AG08396 (cell line): ENCODE measurements at regions not wholly inside any gene's neighbourhood (a gene's known extent, or its start where the extent isn't known, plus 50 kb on each side); places are given as distances from the start of the nearest gene placed in this dataset.
A peak's percentile ranks its signal among the peaks of the same experiment; 100 is the strongest.
"Not testable (repeated sequence)": the region's sequence is repeated elsewhere in the genome, so short reads cannot be mapped to it uniquely, and the experiment has no call there.

Experiments
- DNase-seq: peaks from one replicate; pipeline ENCODE4 v3.0.0; 2012; ENCODE audit warnings: low spot score, mixed read lengths

- DNase-seq: no peak
These were observed 77.6 kb upstream of the RTL6 start for GRCh38 chr22:44575381-44576268.

GRCh38 chr22:44574640-44575380 is 76.8 kb upstream of the RTL6 start:
- DNase-seq: no peak

- DNase-seq: peak; percentile 57
These were observed 76.1 kb upstream of the RTL6 start for GRCh38 chr22:44574057-44574639.

- DNase-seq: no peak
These were observed 75.4 kb upstream of the RTL6 start for GRCh38 chr22:44573451-44573850.

- DNase-seq: no peak
These were observed 74.6 kb upstream of the RTL6 start for GRCh38 chr22:44572414-44573207.

- no peak for DNase-seq
These were observed 73.8 kb upstream of the RTL6 start for GRCh38 chr22:44571566-44572413.

- no peak for DNase-seq
These were observed 72.7 kb upstream of the RTL6 start for GRCh38 chr22:44570476-44571445.

- DNase-seq: no peak
These were observed 71.5 kb upstream of the RTL6 start for GRCh38 chr22:44569561-44569991.

- no peak for DNase-seq
These were observed 69.9 kb upstream of the RTL6 start for GRCh38 chr22:44567846-44568493.

- not testable (repeated sequence) for DNase-seq
These were observed 69.4 kb upstream of the RTL6 start for GRCh38 chr22:44567378-44567841.

- DNase-seq: no peak
These were observed 68.9 kb upstream of the RTL6 start for GRCh38 chr22:44566911-44567310.

- not testable (repeated sequence) for DNase-seq
These were observed 64.6 kb upstream of the RTL6 start for GRCh38 chr22:44562651-44563050.

GRCh38 chr22:44561139-44561840 is 63.3 kb upstream of the RTL6 start:
- DNase-seq: no peak

- not testable (repeated sequence) for DNase-seq
These were observed 60.6 kb upstream of the RTL6 start for GRCh38 chr22:44558671-44559070.

- DNase-seq: not testable (repeated sequence)
These were observed 59.8 kb upstream of the RTL6 start for GRCh38 chr22:44557872-44558271.

GRCh38 chr22:44557064-44557748 is 59.2 kb upstream of the RTL6 start:
- no peak for DNase-seq

GRCh38 chr22:44555597-44555996 is 57.6 kb upstream of the RTL6 start:
- no peak for DNase-seq

GRCh38 chr22:44555046-44555445 is 57.0 kb upstream of the RTL6 start:
- DNase-seq: no peak
